Panc1 (cell line): ENCODE measurements at regions not wholly inside any gene's neighbourhood (a gene's known extent, or its start where the extent isn't known, plus 50 kb on each side); places are given as distances from the start of the nearest gene placed in this dataset.

Experiments used
- CTCF ChIP-seq: fragments of 450-650 bp; IDR thresholded peaks from 2 replicates; pipeline ENCODE4 v1.5.1; 2017; ENCODE audit warnings: mild to moderate bottlenecking
- POLR2AphosphoS5 ChIP-seq: IDR thresholded peaks from 2 replicates; pipeline ENCODE4 v1.6.1; 2012; ENCODE audit warnings: mild to moderate bottlenecking, low read depth, low read length, moderate library complexity
- REST ChIP-seq, 2 experiments: IDR thresholded peaks; 2 replicates each; pipeline ENCODE4 v1.6.1; 2011 to 2012; ENCODE audit warnings: low read depth in 2 of 2, control low read depth in 1 of 2, low read length in 1 of 2, mild to moderate bottlenecking in 1 of 2, moderate library complexity in 1 of 2; ENCODE audit not compliant: insufficient read depth in 1 of 2

- TF ChIP-seq POLR2AphosphoS5 (no peak), CTCF (no peak), REST (IDR thresholded peaks at IDR 0.05; ENCODE audit: insufficient read depth in 1 of 2, low read depth in 2 of 2, low read length in 1 of 2) (no peak)
Observed at GRCh38 chr6:100165442-100165841, 171.4 kb upstream of the MCHR2 start.
